Right renal cortex interstitium (tissue), 3 donors: ENCODE measurements at regions not wholly inside any gene's neighbourhood (a gene's known extent, or its start where the extent isn't known, plus 50 kb on each side); places are given as distances from the start of the nearest gene placed in this dataset.
"Not testable (repeated sequence)": the region's sequence is repeated elsewhere in the genome, so short reads cannot be mapped to it uniquely, and the experiment has no call there.

Experiments used
- DNase-seq, 3 donors: peaks; one replicate each; pipeline ENCODE4 v3.0.0-alpha.2; 2013; ENCODE audit warnings: low read depth in 3 of 3, low spot score in 2 of 3

DNA sequence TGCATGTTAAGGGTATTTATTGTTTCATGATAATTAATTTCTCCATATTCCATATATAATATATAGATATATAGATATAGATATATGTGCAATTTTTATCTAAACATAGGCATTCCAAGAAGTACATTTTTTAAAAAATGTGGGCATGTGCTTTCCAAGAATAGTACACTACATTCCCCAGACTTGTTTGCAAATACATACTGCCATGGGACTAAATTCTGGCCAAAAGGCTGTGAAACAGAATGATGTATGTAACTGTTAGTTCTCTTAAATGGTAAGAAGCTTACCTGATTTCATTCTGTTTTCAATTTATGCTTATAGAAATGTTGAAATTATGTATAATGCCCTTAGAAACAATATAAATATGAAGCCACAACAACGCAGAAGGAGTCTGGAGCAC is 503.2 kb upstream of the SPRY2 start:
- no peak for DNase-seq

GRCh38 chr13:80841414-80841813 is 500.5 kb upstream of the SPRY2 start:
- no peak for DNase-seq

DNA sequence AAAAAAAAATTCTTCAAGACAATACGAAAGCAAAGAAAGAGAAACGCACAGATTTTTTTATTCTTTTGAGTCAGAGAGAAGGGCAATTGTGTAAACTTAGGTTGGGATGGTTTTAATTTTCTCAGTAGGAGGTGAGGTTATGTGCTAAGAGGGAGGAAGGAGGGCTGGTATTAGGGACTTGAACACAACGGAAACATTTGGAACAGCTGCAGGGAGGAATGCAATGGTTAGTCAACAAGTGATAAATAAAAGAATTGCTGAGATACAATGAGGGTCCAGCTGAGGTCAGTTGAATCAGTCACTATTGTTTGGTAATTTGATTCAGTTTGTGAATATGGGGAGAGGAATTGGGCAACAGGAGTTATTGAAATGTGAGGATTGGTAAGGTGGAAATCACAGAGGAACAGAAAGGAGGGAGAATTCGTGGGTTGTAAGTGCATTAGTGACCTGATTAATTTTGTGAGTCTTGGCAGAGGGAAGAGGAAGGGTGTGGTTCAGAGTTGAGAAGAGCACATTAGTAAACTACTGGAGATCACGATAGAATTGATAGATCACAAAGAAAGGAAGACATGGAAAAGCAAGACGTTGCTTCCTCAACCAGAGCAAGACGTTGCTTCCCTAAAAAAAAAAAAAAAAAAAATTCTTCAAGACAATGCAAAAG is 499.5 kb upstream of the SPRY2 start:
- no peak for DNase-seq

DNA sequence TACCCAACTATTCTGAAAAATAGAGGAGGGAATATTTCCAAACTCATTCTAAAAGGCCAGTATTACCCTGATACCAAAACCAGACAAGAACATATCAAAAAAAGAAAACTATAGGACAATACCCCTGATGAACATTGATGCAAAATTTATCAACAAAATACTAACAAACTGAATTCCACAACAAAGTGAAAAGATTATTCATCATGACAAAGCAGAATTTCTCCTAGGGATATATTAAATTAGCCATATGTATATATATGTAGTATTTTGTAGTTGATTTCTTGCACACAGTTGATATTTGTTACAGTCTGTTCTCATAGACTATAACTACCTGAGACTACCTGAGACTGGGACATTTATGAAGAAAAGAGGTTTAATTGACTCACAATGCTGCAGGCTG is 495.0 kb upstream of the SPRY2 start:
- no peak for DNase-seq

DNA sequence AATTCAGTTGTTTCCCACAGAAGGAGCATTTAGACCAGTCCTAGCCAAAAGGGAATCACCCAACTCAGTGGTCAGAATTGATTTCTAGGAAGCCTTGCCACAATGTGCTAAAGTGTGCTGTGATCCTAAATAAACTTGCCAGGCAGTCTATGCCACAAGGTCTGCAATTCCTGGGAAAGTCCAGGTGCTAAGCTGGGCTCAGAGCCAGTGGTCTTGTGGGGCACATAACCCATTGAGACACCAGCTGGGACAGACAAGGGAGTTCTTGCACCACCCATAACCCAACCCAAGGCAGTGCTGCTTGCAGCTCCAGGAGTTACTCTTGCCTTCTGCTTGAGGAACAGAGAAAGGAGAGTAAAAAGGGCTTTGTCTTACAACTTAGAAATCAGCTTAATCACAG is 489.5 kb upstream of the SPRY2 start:
- no peak for DNase-seq

GRCh38 chr13:80828759-80829158 is 487.8 kb upstream of the SPRY2 start:
- DNase-seq = no peak

DNA sequence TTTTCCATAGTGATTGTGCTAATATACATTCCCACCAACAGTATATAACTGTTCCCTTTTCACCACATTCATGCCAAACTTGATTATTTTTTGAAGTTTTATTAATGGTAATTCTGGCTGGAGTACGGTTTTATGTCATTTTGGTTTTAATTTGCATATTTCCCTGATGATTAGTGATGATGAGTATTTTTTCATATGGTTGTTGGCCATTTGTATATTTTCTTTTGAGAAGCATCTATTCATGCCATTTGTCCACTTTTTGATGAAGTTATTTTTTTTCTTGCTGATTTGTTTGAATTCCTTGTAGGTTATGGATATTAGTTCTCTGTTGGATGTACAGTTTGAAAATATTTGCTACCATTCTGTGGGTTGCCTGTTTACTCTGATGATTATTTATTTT is 484.4 kb upstream of the SPRY2 start:
- no peak for DNase-seq

GRCh38 chr13:80824229-80824628 is 483.3 kb upstream of the SPRY2 start:
- no peak for DNase-seq

DNA sequence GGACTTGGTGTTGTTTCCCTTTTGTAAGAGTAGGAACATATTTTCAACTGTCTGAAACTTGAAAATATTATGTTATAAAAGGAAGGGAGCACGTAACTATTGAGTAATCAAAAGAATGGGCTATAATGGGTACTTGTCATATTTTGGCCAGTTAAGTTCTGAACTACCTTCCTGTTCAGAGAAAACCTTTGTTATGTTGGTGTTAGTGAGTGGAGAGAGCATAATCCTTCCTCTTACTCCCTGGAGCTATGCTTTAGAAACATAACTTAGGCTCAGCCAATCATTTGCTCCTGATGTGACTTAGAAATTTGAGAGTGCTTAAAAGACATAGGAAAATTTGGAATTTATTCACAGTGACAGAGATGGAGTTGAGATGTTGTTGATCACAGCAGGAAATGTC is 482.5 kb upstream of the SPRY2 start:
- no peak for DNase-seq

- no peak for DNase-seq
These were observed 480.5 kb upstream of the SPRY2 start for GRCh38 chr13:80821466-80821865.

GRCh38 chr13:80817979-80818378 is 477.1 kb upstream of the SPRY2 start:
- no peak for DNase-seq

- no peak for DNase-seq
These were observed 473.6 kb upstream of the SPRY2 start for GRCh38 chr13:80814541-80814940.

GRCh38 chr13:80810294-80810693 is 469.4 kb upstream of the SPRY2 start:
- not testable (repeated sequence) for DNase-seq

- no peak for DNase-seq
These were observed 462.0 kb upstream of the SPRY2 start for GRCh38 chr13:80802946-80803345.

- DNase-seq = no peak
These were observed 457.7 kb upstream of the SPRY2 start for GRCh38 chr13:80798576-80799133.

DNA sequence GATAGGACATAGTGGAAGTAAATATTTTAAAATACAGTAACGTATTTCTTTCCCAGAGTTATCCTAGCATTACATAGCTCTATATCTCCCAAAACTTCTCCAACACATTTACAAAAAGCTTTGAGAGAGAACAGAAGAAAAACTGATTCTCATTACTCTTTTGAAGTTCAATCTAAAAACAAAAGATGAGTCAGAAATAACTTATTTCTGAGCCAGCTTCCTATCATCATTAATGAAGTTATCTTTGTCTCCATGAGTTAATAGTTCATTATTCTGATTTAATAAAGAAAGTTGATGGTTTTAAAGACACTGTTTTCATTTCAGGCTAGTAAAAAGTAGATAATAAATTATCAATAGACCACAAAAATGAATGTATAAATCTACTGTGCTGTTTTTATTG is 446.7 kb upstream of the SPRY2 start:
- DNase-seq = no peak

- no peak for DNase-seq
These were observed 443.1 kb upstream of the SPRY2 start for GRCh38 chr13:80783926-80784565.

DNA sequence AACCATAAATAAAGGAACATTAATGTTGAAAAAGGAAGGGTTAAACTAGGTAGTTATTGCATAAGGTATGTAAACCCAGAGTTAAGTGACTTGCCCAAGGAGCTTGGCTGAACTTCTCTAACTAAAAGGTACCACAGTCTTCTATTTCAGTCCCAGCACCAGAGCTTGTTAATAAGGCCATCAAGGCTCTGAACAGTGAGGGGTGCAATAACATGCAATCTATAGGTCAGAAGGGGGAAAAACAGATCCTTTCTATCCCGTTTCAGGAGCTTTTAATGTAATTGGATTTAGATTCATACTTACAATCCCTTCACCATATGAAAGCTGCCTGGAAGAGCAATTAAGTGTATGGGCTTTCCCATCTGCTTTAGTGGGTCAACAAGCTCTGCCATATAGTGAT is 441.5 kb upstream of the SPRY2 start:
- DNase-seq = no peak

DNA sequence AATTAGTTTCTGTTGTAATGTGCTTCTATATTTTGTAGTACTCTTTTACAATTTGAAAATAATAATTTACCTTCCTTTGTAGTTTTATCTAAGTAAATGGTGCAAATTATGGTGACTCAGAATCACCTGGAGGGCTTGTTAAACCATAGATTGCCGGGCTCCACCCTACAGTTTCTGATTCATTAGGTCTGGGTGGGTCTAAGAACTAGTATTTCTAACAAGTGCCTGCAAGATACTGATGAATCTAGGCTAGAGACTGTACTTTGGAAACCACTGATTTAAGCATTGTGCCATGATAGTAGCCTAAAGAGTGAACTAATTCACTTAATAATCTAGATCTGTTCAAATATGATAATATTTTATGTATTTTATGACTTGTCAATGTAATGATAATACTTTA is 437.4 kb upstream of the SPRY2 start:
- DNase-seq = no peak

GRCh38 chr13:80757694-80758093 is 416.8 kb upstream of the SPRY2 start:
- DNase-seq = no peak

DNA sequence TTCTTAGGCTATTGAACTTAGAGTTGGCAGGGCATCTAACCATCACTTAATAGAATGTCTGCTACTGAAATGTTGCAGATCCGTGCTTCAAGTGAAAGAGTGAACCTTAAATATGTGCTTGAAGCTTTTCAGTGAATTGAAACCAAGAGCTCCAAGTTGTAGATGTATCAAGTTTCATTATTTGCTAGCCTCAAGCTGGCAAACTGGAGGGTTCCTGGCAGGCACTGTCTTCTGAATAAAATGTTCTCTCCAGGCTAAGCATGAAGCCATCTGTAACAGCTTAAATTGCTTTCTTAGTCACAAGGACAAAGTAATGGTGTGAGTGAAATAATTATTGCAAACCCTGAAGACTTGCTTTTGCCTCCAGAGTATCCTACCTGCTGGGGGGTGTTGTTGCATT is 415.0 kb upstream of the SPRY2 start:
- DNase-seq = no peak

DNA sequence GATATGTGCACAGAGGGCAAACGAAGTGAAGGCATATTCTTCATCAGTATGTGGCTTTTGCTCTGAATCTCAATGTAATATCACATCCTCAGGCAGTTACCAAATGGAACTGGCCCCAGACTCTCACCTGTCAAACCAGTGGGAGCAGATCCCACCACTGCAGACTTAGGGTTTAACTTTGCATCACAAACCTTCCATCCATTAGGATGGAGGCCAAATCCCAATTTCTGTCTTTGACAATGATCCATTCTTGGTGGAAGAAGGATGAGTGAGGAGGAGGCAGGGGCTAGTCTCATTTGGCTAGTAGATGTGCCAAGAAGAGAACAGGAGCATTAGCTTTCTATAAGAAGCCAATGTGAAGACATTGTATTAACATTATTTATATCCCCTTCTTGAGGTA is 413.5 kb upstream of the SPRY2 start:
- no peak for DNase-seq

- DNase-seq = no peak
These were observed 412.9 kb upstream of the SPRY2 start for GRCh38 chr13:80753866-80754265.
